ENCODE measurements at regions not wholly inside any gene's neighbourhood (a gene's known extent, or its start where the extent isn't known, plus 50 kb on each side); places are given as distances from the start of the nearest gene placed in this dataset.

- Histone ChIP-seq H3K4me3 (ENCODE audit: low read length) (no peak overlapping the region), H4K20me1 (ENCODE audit: low read length) (no peaks in the 10 kb centered on the region), H3K9me3 (ENCODE audit: low read length) (no peaks in the 10 kb centered on the region), H2AFZ (ENCODE audit: low read length) (peak overlapping the region; percentile 2; the same call in 1 of the 2 replicates), H3K4me2 (ENCODE audit: low read length) (no peak overlapping the region), H3K27me3 (ENCODE audit: low read length) (no peaks in the 10 kb centered on the region), H3F3A (ENCODE audit: low read length, unreplicated experiment) (no peaks in the 10 kb centered on the region), H3K4me1 (ENCODE audit: insufficient read depth, low read length) (peaks cover 38% of the 10 kb centered on the region), H3K36me3 (ENCODE audit: low read depth, low read length) (no peaks in the 10 kb centered on the region), H3K79me2 (ENCODE audit: low read length) (no peaks in the 10 kb centered on the region), H3K9me2 (replicated peaks; ENCODE audit: low read length) (no peaks in the 10 kb centered on the region), H3K9ac (ENCODE audit: low read length) (no peak overlapping the region), H3K27ac (ENCODE audit: low read length) (no peak overlapping the region)
- TF ChIP-seq CTCF (conservative IDR thresholded peaks at IDR 0.05; ENCODE audit: low read depth, low read length) (no peak), EZH2phosphoT487 (IDR thresholded peaks at IDR 0.05; ENCODE audit: borderline replicate concordance, low read length) (no peak), EZH2 (IDR thresholded peaks at IDR 0.05; ENCODE audit: low read length, unreplicated experiment) (no peak)
- POLR2A ChIA-PET (ENCODE audit: unreplicated experiment): interaction anchor here (0.5 to 0.6 kb wide), 2 partner anchors 44 to 53 kb away, joined by 3 to 6 read pairs; no protein-coding TSS in a partner anchor
- intact Hi-C loops (cut with micrococcal nuclease): loop anchor here (5.0 kb wide), 1 partner anchor 98 kb away; no protein-coding TSS in a partner anchor
- DNase-seq (peak; percentile 68), ATAC-seq (no peak)
- CTCF ChIA-PET: no interaction called here
- no TSS peak for BruUV-seq (replicated peaks)
These were observed 106.2 kb downstream of the TMEM30B start for GRCh38 chr14:61174987-61175386.

- Histone ChIP-seq H3K36me3 (ENCODE audit: low read depth, low read length) (no peaks in the 10 kb centered on the region), H3F3A (ENCODE audit: low read length, unreplicated experiment) (no peaks in the 10 kb centered on the region), H3K9me3 (ENCODE audit: low read length) (no peaks in the 10 kb centered on the region), H3K4me3 (ENCODE audit: low read length) (no peak overlapping the region), H3K9me2 (replicated peaks; ENCODE audit: low read length) (no peaks in the 10 kb centered on the region), H3K4me2 (ENCODE audit: low read length) (no peak overlapping the region), H3K27me3 (ENCODE audit: low read length) (no peaks in the 10 kb centered on the region), H3K79me2 (ENCODE audit: low read length) (no peaks in the 10 kb centered on the region), H2AFZ (ENCODE audit: low read length) (peak overlapping the region; percentile 2; the same call in 1 of the 2 replicates), H4K20me1 (ENCODE audit: low read length) (no peaks in the 10 kb centered on the region), H3K27ac (ENCODE audit: low read length) (no peak overlapping the region), H3K4me1 (ENCODE audit: insufficient read depth, low read length) (peaks cover 33% of the 10 kb centered on the region), H3K9ac (ENCODE audit: low read length) (no peak overlapping the region)
- ATAC-seq: no peak
- BruUV-seq (replicated peaks): no TSS peak
- DNase-seq: no peak
- intact Hi-C loops (cut with micrococcal nuclease): no loop called here
- POLR2A ChIA-PET (ENCODE audit: unreplicated experiment): interaction anchor here (0.6 kb wide), 1 partner anchor 52 kb away, joined by 6 read pairs; no protein-coding TSS in a partner anchor
- TF ChIP-seq EZH2phosphoT487 (IDR thresholded peaks at IDR 0.05; ENCODE audit: borderline replicate concordance, low read length): no peak
- TF ChIP-seq CTCF (conservative IDR thresholded peaks at IDR 0.05; ENCODE audit: low read depth, low read length): no peak
- no peak for TF ChIP-seq EZH2 (IDR thresholded peaks at IDR 0.05; ENCODE audit: low read length, unreplicated experiment)
- CTCF ChIA-PET: no interaction called here
These were observed 106.7 kb downstream of the TMEM30B start for GRCh38 chr14:61174441-61174891.

- Histone ChIP-seq H3F3A (ENCODE audit: low read length, unreplicated experiment) (no peaks in the 10 kb centered on the region), H3K4me1 (ENCODE audit: insufficient read depth, low read length) (peaks cover 10% of the 10 kb centered on the region; the same call in 1 of the 2 replicates), H3K79me2 (ENCODE audit: low read length) (no peaks in the 10 kb centered on the region), H3K27ac (ENCODE audit: low read length) (no peak overlapping the region), H4K20me1 (ENCODE audit: low read length) (no peaks in the 10 kb centered on the region), H3K9me2 (replicated peaks; ENCODE audit: low read length) (no peaks in the 10 kb centered on the region), H3K36me3 (ENCODE audit: low read depth, low read length) (no peaks in the 10 kb centered on the region), H3K4me2 (ENCODE audit: low read length) (no peak overlapping the region), H3K4me3 (ENCODE audit: low read length) (no peak overlapping the region), H3K9me3 (ENCODE audit: low read length) (no peaks in the 10 kb centered on the region), H2AFZ (ENCODE audit: low read length) (no peak overlapping the region), H3K9ac (ENCODE audit: low read length) (no peak overlapping the region), H3K27me3 (ENCODE audit: low read length) (no peaks in the 10 kb centered on the region)
- no TSS peak for BruUV-seq (replicated peaks)
- DNase-seq: no peak
- intact Hi-C loops (cut with micrococcal nuclease): no loop called here
- ChIA-PET CTCF (interaction anchor here (0.5 kb wide), 1 partner anchor 65 kb away, joined by 4 read pairs; no protein-coding TSS in a partner anchor), POLR2A (ENCODE audit: unreplicated experiment) (no interaction called here)
- TF ChIP-seq CTCF (conservative IDR thresholded peaks at IDR 0.05; ENCODE audit: low read depth, low read length): no peak
- no peak for TF ChIP-seq EZH2phosphoT487 (IDR thresholded peaks at IDR 0.05; ENCODE audit: borderline replicate concordance, low read length)
- no peak for TF ChIP-seq EZH2 (IDR thresholded peaks at IDR 0.05; ENCODE audit: low read length, unreplicated experiment)
- peak; percentile 64 for ATAC-seq
These were observed 109.4 kb downstream of the TMEM30B start for GRCh38 chr14:61171727-61172126.

Measured in PC-3 (cell line).